ENCODE measurements at regions not wholly inside any gene's neighbourhood (a gene's known extent, or its start where the extent isn't known, plus 50 kb on each side); places are given as distances from the start of the nearest gene placed in this dataset.
A peak's percentile ranks its signal among the peaks of the same experiment; 100 is the strongest.

DNA sequence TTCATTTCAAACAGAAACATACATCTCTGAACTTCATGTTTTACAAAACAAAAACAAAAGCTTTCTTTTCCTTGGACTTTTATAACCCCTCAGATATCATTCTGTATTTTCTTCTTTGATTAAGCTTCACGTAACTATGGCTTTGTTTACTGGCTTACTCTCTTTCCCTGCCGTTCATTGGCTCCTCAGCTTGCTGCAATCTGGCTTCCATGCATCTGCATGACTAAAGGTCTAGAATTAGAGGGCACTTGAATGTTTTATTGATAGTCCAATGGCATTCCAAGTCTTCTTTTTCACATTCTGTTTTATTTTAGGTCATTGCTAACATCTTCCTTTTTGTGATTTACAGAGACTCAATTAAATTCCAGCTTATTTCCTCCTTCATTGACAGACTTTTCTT, 487.6 kb downstream of the GRXCR1 start:
- Histone ChIP-seq H3K9ac (ENCODE audit: extremely low read depth, low read length, poor library complexity, severe bottlenecking) (no peak overlapping the region), H3K27me3 (ENCODE audit: control insufficient read depth, insufficient read depth, low read length, poor library complexity, severe bottlenecking) (no peaks in the 10 kb centered on the region), H3K9me3 (ENCODE audit: control insufficient read depth, low read length) (no peaks in the 10 kb centered on the region), H3K36me3 (ENCODE audit: control insufficient read depth, insufficient read depth, low read length) (no peaks in the 10 kb centered on the region), H3K27ac (ENCODE audit: low read depth, low read length) (no peak overlapping the region), H3K4me1 (ENCODE audit: control insufficient read depth, insufficient read depth, low read length) (no peaks in the 10 kb centered on the region), H3K4me3 (ENCODE audit: low read length) (no peak overlapping the region)
- H3K27me3 Mint-ChIP-seq (ENCODE audit: insufficient read depth), result no peaks in the 10 kb centered on the region
- no peak for DNase-seq
- H3K4me3 Mint-ChIP-seq, result no peak overlapping the region
- TF ChIP-seq, protein P1, sequence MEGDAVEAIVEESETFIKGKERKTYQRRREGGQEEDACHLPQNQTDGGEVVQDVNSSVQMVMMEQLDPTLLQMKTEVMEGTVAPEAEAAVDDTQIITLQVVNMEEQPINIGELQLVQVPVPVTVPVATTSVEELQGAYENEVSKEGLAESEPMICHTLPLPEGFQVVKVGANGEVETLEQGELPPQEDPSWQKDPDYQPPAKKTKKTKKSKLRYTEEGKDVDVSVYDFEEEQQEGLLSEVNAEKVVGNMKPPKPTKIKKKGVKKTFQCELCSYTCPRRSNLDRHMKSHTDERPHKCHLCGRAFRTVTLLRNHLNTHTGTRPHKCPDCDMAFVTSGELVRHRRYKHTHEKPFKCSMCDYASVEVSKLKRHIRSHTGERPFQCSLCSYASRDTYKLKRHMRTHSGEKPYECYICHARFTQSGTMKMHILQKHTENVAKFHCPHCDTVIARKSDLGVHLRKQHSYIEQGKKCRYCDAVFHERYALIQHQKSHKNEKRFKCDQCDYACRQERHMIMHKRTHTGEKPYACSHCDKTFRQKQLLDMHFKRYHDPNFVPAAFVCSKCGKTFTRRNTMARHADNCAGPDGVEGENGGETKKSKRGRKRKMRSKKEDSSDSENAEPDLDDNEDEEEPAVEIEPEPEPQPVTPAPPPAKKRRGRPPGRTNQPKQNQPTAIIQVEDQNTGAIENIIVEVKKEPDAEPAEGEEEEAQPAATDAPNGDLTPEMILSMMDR (conservative IDR thresholded peaks at IDR 0.05), result no peak
- 88% methylated on average over 2 of the region's 2 CpGs; no CpG with 5 or more reads in 1 of the 2 experiments for WGBS, 2 experiments (ENCODE audit: insufficient coverage in 1 of 2, insufficient read length in 1 of 2)
- H3K36me3 Mint-ChIP-seq (ENCODE audit: low read depth), result no peaks in the 10 kb centered on the region
- H3K4me1 Mint-ChIP-seq, result peaks cover 2% of the 10 kb centered on the region
- H3K27ac Mint-ChIP-seq, result peak overlapping the region; percentile 50
- H3K9me3 Mint-ChIP-seq, result no peaks in the 10 kb centered on the region

DNA sequence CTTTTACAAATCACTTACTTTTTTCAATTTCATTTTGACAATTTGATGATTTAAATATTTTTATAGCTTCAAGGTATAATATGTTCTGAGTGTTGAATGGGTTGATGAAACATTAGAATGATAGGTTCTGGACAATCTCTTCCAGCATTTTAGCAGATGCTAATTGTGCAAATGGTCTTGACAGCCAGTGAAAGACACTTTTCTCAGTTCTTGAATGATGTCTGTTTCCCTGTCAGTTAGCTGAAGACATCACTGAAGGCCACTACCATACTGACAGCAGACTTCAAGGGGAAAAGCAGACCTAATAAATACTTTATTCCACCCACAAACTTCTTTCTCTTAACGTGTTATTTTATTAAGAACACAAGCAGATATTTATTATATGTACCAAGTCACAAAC, 498.6 kb downstream of the GRXCR1 start:
- 82 to 83% methylated on average over 1 of the region's 1 CpG for WGBS, 2 experiments (ENCODE audit: insufficient coverage in 1 of 2, insufficient read length in 1 of 2)
- Mint-ChIP-seq H3K27me3 (ENCODE audit: insufficient read depth) (no peaks in the 10 kb centered on the region), H3K36me3 (ENCODE audit: low read depth) (no peaks in the 10 kb centered on the region), H3K9me3 (no peaks in the 10 kb centered on the region), H3K4me1 (no peaks in the 10 kb centered on the region), H3K27ac (no peak overlapping the region), H3K4me3 (no peak overlapping the region)
- no peaks in the 10 kb centered on the region for H3K9me3 ChIP-seq (ENCODE audit: control insufficient read depth, low read length)
- TF ChIP-seq, protein P1 (conservative IDR thresholded peaks at IDR 0.05), result no peak
- no peak overlapping the region for H3K4me3 ChIP-seq (ENCODE audit: low read length)
- H3K4me1 ChIP-seq (ENCODE audit: control insufficient read depth, insufficient read depth, low read length), result no peaks in the 10 kb centered on the region
- H3K36me3 ChIP-seq (ENCODE audit: control insufficient read depth, insufficient read depth, low read length), result no peaks in the 10 kb centered on the region
- H3K9ac ChIP-seq (ENCODE audit: extremely low read depth, low read length, poor library complexity, severe bottlenecking), result no peak overlapping the region
- DNase-seq, result no peak
- no peak overlapping the region for H3K27ac ChIP-seq (ENCODE audit: low read depth, low read length)
- H3K27me3 ChIP-seq (ENCODE audit: control insufficient read depth, insufficient read depth, low read length, poor library complexity, severe bottlenecking), result no peaks in the 10 kb centered on the region

DNA sequence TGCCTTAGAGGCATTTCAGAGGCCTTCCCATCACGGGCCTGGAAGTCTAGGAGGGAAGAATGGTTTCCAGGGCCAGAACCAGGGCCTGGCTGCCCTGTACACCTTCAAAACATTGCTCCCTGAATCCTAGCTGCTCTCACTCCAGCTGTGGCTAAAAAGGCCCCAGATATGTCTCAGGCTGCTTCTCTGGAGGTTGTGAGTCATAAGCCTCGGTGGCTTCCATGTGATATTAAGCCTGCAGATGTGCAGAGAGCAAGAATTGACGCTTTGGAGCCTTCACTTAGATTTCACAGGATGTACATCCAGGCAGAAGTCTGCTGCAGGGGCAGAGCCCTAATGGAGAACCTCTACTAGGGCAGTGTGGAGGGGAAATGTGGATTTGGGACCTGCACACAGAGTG, 502.5 kb downstream of the GRXCR1 start:
- DNase-seq, result no peak
- H3K4me3 Mint-ChIP-seq, result no peak overlapping the region
- Histone ChIP-seq H3K27me3 (ENCODE audit: control insufficient read depth, insufficient read depth, low read length, poor library complexity, severe bottlenecking) (no peaks in the 10 kb centered on the region), H3K36me3 (ENCODE audit: control insufficient read depth, insufficient read depth, low read length) (no peaks in the 10 kb centered on the region), H3K4me1 (ENCODE audit: control insufficient read depth, insufficient read depth, low read length) (no peaks in the 10 kb centered on the region), H3K4me3 (ENCODE audit: low read length) (no peak overlapping the region), H3K9me3 (ENCODE audit: control insufficient read depth, low read length) (no peaks in the 10 kb centered on the region), H3K27ac (ENCODE audit: low read depth, low read length) (no peak overlapping the region), H3K9ac (ENCODE audit: extremely low read depth, low read length, poor library complexity, severe bottlenecking) (no peak overlapping the region)
- no peaks in the 10 kb centered on the region for H3K36me3 Mint-ChIP-seq (ENCODE audit: low read depth)
- H3K27ac Mint-ChIP-seq, result no peak overlapping the region
- no peaks in the 10 kb centered on the region for H3K27me3 Mint-ChIP-seq (ENCODE audit: insufficient read depth)
- TF ChIP-seq, protein P1 (conservative IDR thresholded peaks at IDR 0.05), result no peak
- 89 to 94% methylated on average over 2 to 3 of the region's 3 CpGs for WGBS, 2 experiments (ENCODE audit: insufficient coverage in 1 of 2, insufficient read length in 1 of 2)
- no peaks in the 10 kb centered on the region for H3K9me3 Mint-ChIP-seq
- peaks cover 3% of the 10 kb centered on the region for H3K4me1 Mint-ChIP-seq

Measured in endodermal cell (in vitro differentiated cells).